DND-41 (cell line): ENCODE measurements at regions not wholly inside any gene's neighbourhood (a gene's known extent, or its start where the extent isn't known, plus 50 kb on each side); places are given as distances from the start of the nearest gene placed in this dataset.

Experiments used
- ATAC-seq: fragments of 200-7000 bp; cut with Tn5 transposase; 3 replicates; pipeline ENCODE4 v1.9.1; 2021; ENCODE audit warnings: low read depth; ENCODE audit not compliant: insufficient read depth
- DNase-seq: peaks from one replicate; pipeline ENCODE4 v3.0.0-alpha.2; 2020
- H2AFZ ChIP-seq: 2 replicates; pipeline ENCODE4 v1.6.0; 2012; ENCODE audit warnings: low read depth, low read length
- H3K27ac ChIP-seq: 2 replicates; pipeline ENCODE4 v1.5.1; 2012; ENCODE audit warnings: low read length, inconsistent platforms
- H3K27me3 ChIP-seq: fragments of 200-600 bp; sonication (generic); 2 replicates; pipeline ENCODE4 v1.6.0; 2012; ENCODE audit warnings: low read length, mild to moderate bottlenecking, inconsistent platforms; ENCODE audit not compliant: insufficient read depth, poor library complexity
- H3K36me3 ChIP-seq: 2 replicates; pipeline ENCODE4 v1.5.1; 2012; ENCODE audit warnings: low read length, inconsistent platforms; ENCODE audit not compliant: insufficient read depth
- H3K4me1 ChIP-seq: 2 replicates; pipeline ENCODE4 v1.5.1; 2012; ENCODE audit warnings: mild to moderate bottlenecking, low read length; ENCODE audit not compliant: insufficient read depth
- H3K4me2 ChIP-seq: 2 replicates; pipeline ENCODE4 v1.6.0; 2012; ENCODE audit warnings: mild to moderate bottlenecking, moderate library complexity, low read length, inconsistent platforms; ENCODE audit not compliant: insufficient read depth
- H3K4me3 ChIP-seq, 2 experiments: fragments of 200-600 bp in 1 of 2; shearing (Covaris generic) in 1 of 2; 2 replicates each; pipeline ENCODE4 v1.5.1; 2012 to 2016; ENCODE audit warnings: inconsistent platforms in 2 of 2, low read length in 2 of 2, mild to moderate bottlenecking in 2 of 2, low read depth in 1 of 2, moderate library complexity in 1 of 2
- H3K79me2 ChIP-seq: 2 replicates; pipeline ENCODE4 v1.6.0; 2012; ENCODE audit warnings: low read length, inconsistent platforms; ENCODE audit not compliant: insufficient read depth
- H3K9ac ChIP-seq: 2 replicates; pipeline ENCODE4 v1.6.0; 2012; ENCODE audit warnings: low read depth, mild to moderate bottlenecking, inconsistent platforms, low read length, moderate library complexity
- H3K9me3 ChIP-seq: 2 replicates; pipeline ENCODE4 v1.5.1; 2012; ENCODE audit warnings: low read length, moderate library complexity, mild to moderate bottlenecking, inconsistent platforms; ENCODE audit not compliant: insufficient read depth, severe bottlenecking
- H4K20me1 ChIP-seq: 2 replicates; pipeline ENCODE4 v1.6.0; 2012; ENCODE audit warnings: low read length; ENCODE audit not compliant: insufficient read depth
- CTCF ChIP-seq: IDR thresholded peaks from 2 replicates; pipeline ENCODE4 v1.5.1; 2012; ENCODE audit warnings: borderline replicate concordance, low read length, moderate library complexity, mild to moderate bottlenecking; ENCODE audit not compliant: poor library complexity, severe bottlenecking; ENCODE audit errors: extremely low read depth
- EZH2 ChIP-seq: IDR thresholded peaks from 3 replicates; pipeline ENCODE4 v1.6.1; 2012; ENCODE audit warnings: borderline replicate concordance, low read depth, mild to moderate bottlenecking, moderate library complexity, low read length, inconsistent platforms; ENCODE audit not compliant: severe bottlenecking

- Histone ChIP-seq H3K4me3 (no peak overlapping the region), H3K4me2 (no peak overlapping the region), H3K27me3 (peaks cover 20% of the 10 kb centered on the region), H4K20me1 (no peaks in the 10 kb centered on the region), H3K79me2 (no peaks in the 10 kb centered on the region), H3K27ac (no peak overlapping the region), H3K9ac (no peak overlapping the region), H3K9me3 (no peaks in the 10 kb centered on the region), H3K4me1 (no peaks in the 10 kb centered on the region), H3K36me3 (no peaks in the 10 kb centered on the region), H2AFZ (no peak overlapping the region)
- no peak for TF ChIP-seq EZH2
- no peak for TF ChIP-seq CTCF
- ATAC-seq (no peak), DNase-seq (no peak)
Observed at GRCh38 chr7:156459067-156459466, 181.5 kb upstream of the RNF32 start.

GRCh38 chr7:156458011-156458410 is 182.6 kb upstream of the RNF32 start:
- Histone ChIP-seq H3K36me3 (no peaks in the 10 kb centered on the region), H2AFZ (no peak overlapping the region), H3K4me1 (no peaks in the 10 kb centered on the region), H3K9me3 (no peaks in the 10 kb centered on the region), H3K9ac (no peak overlapping the region), H3K4me3 (no peak overlapping the region), H4K20me1 (no peaks in the 10 kb centered on the region), H3K4me2 (no peak overlapping the region), H3K79me2 (no peaks in the 10 kb centered on the region), H3K27ac (no peak overlapping the region), H3K27me3 (peaks cover 28% of the 10 kb centered on the region)
- TF ChIP-seq CTCF (no peak), EZH2 (no peak)
- DNase-seq: no peak
- ATAC-seq: no peak

- TF ChIP-seq CTCF (no peak), EZH2 (no peak)
- no peak overlapping the region for H3K4me2 ChIP-seq
- no peaks in the 10 kb centered on the region for H4K20me1 ChIP-seq
- no peaks in the 10 kb centered on the region for H3K36me3 ChIP-seq
- no peak overlapping the region for H2AFZ ChIP-seq
- H3K79me2 ChIP-seq: no peaks in the 10 kb centered on the region
- no peaks in the 10 kb centered on the region for H3K9me3 ChIP-seq
- H3K27ac ChIP-seq: no peak overlapping the region
- peaks cover 32% of the 10 kb centered on the region for H3K27me3 ChIP-seq
- no peak overlapping the region for H3K9ac ChIP-seq
- H3K4me1 ChIP-seq: no peaks in the 10 kb centered on the region
- no peak for DNase-seq
- H3K4me3 ChIP-seq: no peak overlapping the region
- no peak for ATAC-seq
Observed at GRCh38 chr7:156456503-156457115, 184.0 kb upstream of the RNF32 start.
